Body of pancreas (tissue), 4 donors: ENCODE measurements at regions not wholly inside any gene's neighbourhood (a gene's known extent, or its start where the extent isn't known, plus 50 kb on each side); places are given as distances from the start of the nearest gene placed in this dataset.

Experiments used
- POLR2A ChIP-seq, 3 donors: fragments of 450-650 bp; IDR thresholded peaks; one replicate each; pipeline ENCODE4 v1.6.1; 2016; ENCODE audit warnings: antibody characterized with exemption in 3 of 3, mild to moderate bottlenecking in 2 of 3
- TF ChIP-seq, protein P1 (sequence below), 7 experiments: fragments of 450-650 bp in 4 of 7; fragments of 200-600 bp in 3 of 7; sonication (generic) in 3 of 7; IDR thresholded peaks; one replicate each; pipeline ENCODE4 v1.5.1; 2016 to 2019; ENCODE audit warnings: antibody characterized with exemption in 7 of 7

DNA sequence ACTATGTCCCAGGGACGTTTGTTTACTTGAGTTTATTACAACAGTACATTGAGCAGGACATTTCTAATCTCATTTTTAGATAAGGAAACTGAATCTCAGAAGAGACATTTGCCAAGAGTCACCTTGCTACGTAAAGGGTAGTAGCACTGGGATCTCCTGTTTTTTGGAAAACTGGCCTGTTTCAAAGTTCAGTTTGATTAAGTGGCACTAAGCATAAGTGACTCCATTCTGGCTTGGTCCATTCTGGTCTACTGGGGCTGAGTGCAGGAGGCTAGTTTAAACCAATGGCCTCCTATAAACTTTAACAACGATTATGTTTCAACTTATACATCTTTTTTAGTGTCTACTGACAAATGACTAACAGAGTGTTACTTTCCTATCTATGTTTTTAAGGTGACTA, 382.5 kb downstream of the ANKRD50 start:
- TF ChIP-seq, protein P1, sequence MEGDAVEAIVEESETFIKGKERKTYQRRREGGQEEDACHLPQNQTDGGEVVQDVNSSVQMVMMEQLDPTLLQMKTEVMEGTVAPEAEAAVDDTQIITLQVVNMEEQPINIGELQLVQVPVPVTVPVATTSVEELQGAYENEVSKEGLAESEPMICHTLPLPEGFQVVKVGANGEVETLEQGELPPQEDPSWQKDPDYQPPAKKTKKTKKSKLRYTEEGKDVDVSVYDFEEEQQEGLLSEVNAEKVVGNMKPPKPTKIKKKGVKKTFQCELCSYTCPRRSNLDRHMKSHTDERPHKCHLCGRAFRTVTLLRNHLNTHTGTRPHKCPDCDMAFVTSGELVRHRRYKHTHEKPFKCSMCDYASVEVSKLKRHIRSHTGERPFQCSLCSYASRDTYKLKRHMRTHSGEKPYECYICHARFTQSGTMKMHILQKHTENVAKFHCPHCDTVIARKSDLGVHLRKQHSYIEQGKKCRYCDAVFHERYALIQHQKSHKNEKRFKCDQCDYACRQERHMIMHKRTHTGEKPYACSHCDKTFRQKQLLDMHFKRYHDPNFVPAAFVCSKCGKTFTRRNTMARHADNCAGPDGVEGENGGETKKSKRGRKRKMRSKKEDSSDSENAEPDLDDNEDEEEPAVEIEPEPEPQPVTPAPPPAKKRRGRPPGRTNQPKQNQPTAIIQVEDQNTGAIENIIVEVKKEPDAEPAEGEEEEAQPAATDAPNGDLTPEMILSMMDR (IDR thresholded peaks at IDR 0.05) = no peak
- TF ChIP-seq POLR2A (IDR thresholded peaks at IDR 0.05) = no peak
